OCI-LY3 (cell line): ENCODE measurements at regions not wholly inside any gene's neighbourhood (a gene's known extent, or its start where the extent isn't known, plus 50 kb on each side); places are given as distances from the start of the nearest gene placed in this dataset.

Source experiments
- H2AFZ ChIP-seq: fragments of 200-600, 300-600 bp; shearing (Covaris generic); 2 replicates; pipeline ENCODE4 v1.6.0; 2014; ENCODE audit warnings: antibody characterized with exemption, low read depth, low read length
- H3K27ac ChIP-seq: fragments of 200-600, 300-600 bp; sonication (generic); 2 replicates; pipeline ENCODE4 v1.5.1; 2014; ENCODE audit warnings: mild to moderate bottlenecking, low read length, moderate library complexity, mixed read lengths
- H3K27me3 ChIP-seq: fragments of 200-600, 300-600 bp; sonication (generic); 2 replicates; pipeline ENCODE4 v1.6.1; 2014; ENCODE audit warnings: low read depth, low read length, mixed read lengths
- H3K36me3 ChIP-seq: fragments of 200-600, 300-600 bp; sonication (generic); replicated peaks from 2 replicates; pipeline ENCODE3; 2014; ENCODE audit warnings: low read depth, low read length, mixed read lengths
- H3K4me1 ChIP-seq: fragments of 300-600, 200-600 bp; sonication (generic); 2 replicates; pipeline ENCODE4 v1.6.1; 2014; ENCODE audit warnings: low read length, mixed read lengths
- H3K4me2 ChIP-seq: fragments of 200-600, 300-600 bp; sonication (generic); 2 replicates; pipeline ENCODE4 v1.6.1; 2014; ENCODE audit warnings: low read length, mixed read lengths
- H3K4me3 ChIP-seq: fragments of 300-600, 200-600 bp; sonication (generic); 2 replicates; pipeline ENCODE4 v1.5.1; 2014; ENCODE audit warnings: antibody characterized with exemption, mild to moderate bottlenecking, low read length, moderate library complexity
- H3K79me2 ChIP-seq: fragments of 300-600, 200-600 bp; shearing (Covaris generic); 2 replicates; pipeline ENCODE4 v1.6.1; 2014; ENCODE audit warnings: mild to moderate bottlenecking, low read length, mixed read lengths
- H3K9ac ChIP-seq: fragments of 300-600, 200-600 bp; shearing (Covaris generic); 2 replicates; pipeline ENCODE4 v1.6.0; 2014; ENCODE audit warnings: mild to moderate bottlenecking, low read length, moderate library complexity
- H3K9me3 ChIP-seq: fragments of 200-600, 300-600 bp; shearing (Covaris generic); 2 replicates; pipeline ENCODE4 v1.6.1; 2014; ENCODE audit warnings: low read length, mixed read lengths; ENCODE audit not compliant: insufficient read depth
- H4K20me1 ChIP-seq: fragments of 200-600, 300-600 bp; sonication (generic); 2 replicates; pipeline ENCODE4 v1.6.1; 2016; ENCODE audit warnings: low read length, mixed read lengths; ENCODE audit not compliant: insufficient read depth
- CTCF ChIP-seq: fragments of 200-600, 300-600 bp; sonication (generic); IDR thresholded peaks from 2 replicates; pipeline ENCODE4 v1.5.1; 2014; ENCODE audit warnings: antibody characterized with exemption, low read length, low read depth
- EZH2phosphoT487 ChIP-seq: fragments of 200-600 bp; shearing (Covaris generic); IDR thresholded peaks from 2 replicates; pipeline ENCODE4 v1.6.1; 2018; ENCODE audit warnings: antibody characterized with exemption, mixed run types, low read depth

- no peak for TF ChIP-seq CTCF
- no peak for TF ChIP-seq EZH2phosphoT487
- no peak overlapping the region for H3K4me2 ChIP-seq
- H3K36me3 ChIP-seq: no peaks in the 10 kb centered on the region
- H3K9ac ChIP-seq: no peak overlapping the region
- H3K4me3 ChIP-seq: no peak overlapping the region
- no peak overlapping the region for H2AFZ ChIP-seq
- no peak overlapping the region for H3K27ac ChIP-seq
- no peaks in the 10 kb centered on the region for H3K4me1 ChIP-seq
- H3K27me3 ChIP-seq: no peaks in the 10 kb centered on the region
- H3K79me2 ChIP-seq: no peaks in the 10 kb centered on the region
- H4K20me1 ChIP-seq: no peaks in the 10 kb centered on the region
- no peaks in the 10 kb centered on the region for H3K9me3 ChIP-seq
These were observed 105.1 kb upstream of the TTC34 start for GRCh38 chr1:2906620-2907019.

GRCh38 chr1:2907051-2907450 lies 105.6 kb upstream of the TTC34 start:
- Histone ChIP-seq H3K27me3 (no peaks in the 10 kb centered on the region), H3K4me2 (no peak overlapping the region), H2AFZ (no peak overlapping the region), H3K79me2 (no peaks in the 10 kb centered on the region), H3K4me1 (no peaks in the 10 kb centered on the region), H3K9me3 (no peaks in the 10 kb centered on the region), H3K27ac (no peak overlapping the region), H3K36me3 (no peaks in the 10 kb centered on the region), H4K20me1 (no peaks in the 10 kb centered on the region), H3K9ac (no peak overlapping the region), H3K4me3 (no peak overlapping the region)
- no peak for TF ChIP-seq EZH2phosphoT487
- no peak for TF ChIP-seq CTCF

- Histone ChIP-seq H2AFZ (no peak overlapping the region), H3K4me1 (no peaks in the 10 kb centered on the region), H3K9ac (no peak overlapping the region), H3K4me2 (no peak overlapping the region), H4K20me1 (no peaks in the 10 kb centered on the region), H3K9me3 (no peaks in the 10 kb centered on the region), H3K27me3 (no peaks in the 10 kb centered on the region), H3K79me2 (no peaks in the 10 kb centered on the region), H3K27ac (no peak overlapping the region), H3K4me3 (no peak overlapping the region), H3K36me3 (no peaks in the 10 kb centered on the region)
- TF ChIP-seq EZH2phosphoT487 (no peak), CTCF (no peak)
These were observed 106.6 kb upstream of the TTC34 start for GRCh38 chr1:2908081-2908480.

- Histone ChIP-seq H3K4me3 (no peak overlapping the region), H2AFZ (no peak overlapping the region), H3K36me3 (no peaks in the 10 kb centered on the region), H3K27ac (no peak overlapping the region), H3K9me3 (no peaks in the 10 kb centered on the region), H3K4me2 (no peak overlapping the region), H3K4me1 (no peaks in the 10 kb centered on the region), H3K79me2 (no peaks in the 10 kb centered on the region), H4K20me1 (no peaks in the 10 kb centered on the region), H3K27me3 (no peaks in the 10 kb centered on the region), H3K9ac (no peak overlapping the region)
- no peak for TF ChIP-seq EZH2phosphoT487
- TF ChIP-seq CTCF: no peak
These were observed 107.1 kb upstream of the TTC34 start for GRCh38 chr1:2908561-2908960.
